K562 (cell line): ENCODE measurements at regions not wholly inside any gene's neighbourhood (a gene's known extent, or its start where the extent isn't known, plus 50 kb on each side); places are given as distances from the start of the nearest gene placed in this dataset.

Experiments
- ARID3A ChIP-seq: IDR thresholded peaks from 2 replicates; pipeline ENCODE4 v1.6.1; 2012; ENCODE audit warnings: low read depth, low read length, improper control_type of control experiment, borderline replicate concordance
- E4F1 ChIP-seq: fragments of 250-450 bp; sonication (Bioruptor Pico); IDR thresholded peaks from 2 replicates; pipeline ENCODE4 v1.5.0; 2021; ENCODE audit warnings: mild to moderate bottlenecking, borderline replicate concordance
- FOXA3 ChIP-seq, 2 experiments: fragments of 450-650 bp in 1 of 2; sonication (generic) in 1 of 2; formaldehyde crosslinking; IDR thresholded peaks in 1 of 2; conservative IDR thresholded peaks in 1 of 2; 2 replicates each; pipeline versions ENCODE4 v1.4.0 to v1.8.0; 2020 to 2022; ENCODE audit warnings: mild to moderate bottlenecking in 2 of 2, missing genetic modification reagents in 1 of 2
- POLR2A ChIP-seq: fragments of 450-650 bp; conservative IDR thresholded peaks from 2 replicates; pipeline ENCODE4 v1.6.1; 2016

- no peak for TF ChIP-seq ARID3A
- no peak for TF ChIP-seq E4F1 (CRISPR knock-in tag)
- no peak for TF ChIP-seq POLR2A
- no peak for TF ChIP-seq FOXA3 (CRISPR knock-in tag; conservative IDR thresholded peaks at IDR 0.05 in 1 of 2, IDR thresholded peaks at IDR 0.05 in 1 of 2)
Observed at GRCh38 chr18:45165176-45165713, 450.0 kb upstream of the SLC14A2 start.
